Loucy (cell line): ENCODE measurements at regions not wholly inside any gene's neighbourhood (a gene's known extent, or its start where the extent isn't known, plus 50 kb on each side); places are given as distances from the start of the nearest gene placed in this dataset.

ENCODE experiments used
- CTCF ChIP-seq: fragments of 200-600 bp; sonication (generic); conservative IDR thresholded peaks from 2 replicates; pipeline ENCODE4 v1.5.1; 2014; ENCODE audit warnings: mild to moderate bottlenecking, antibody characterized with exemption, low read length
- EZH2phosphoT487 ChIP-seq: fragments of 200-600 bp; IDR thresholded peaks from 2 replicates; pipeline ENCODE4 v1.6.1; 2018; ENCODE audit warnings: antibody characterized with exemption, mild to moderate bottlenecking, moderate library complexity, borderline replicate concordance

- TF ChIP-seq CTCF, result no peak
- no peak for TF ChIP-seq EZH2phosphoT487
These were observed 418.0 kb upstream of the OPRM1 start for GRCh38 chr6:153621070-153621469.
